GM10266 (cell line): ENCODE measurements at regions not wholly inside any gene's neighbourhood (a gene's known extent, or its start where the extent isn't known, plus 50 kb on each side); places are given as distances from the start of the nearest gene placed in this dataset.

Experiments
- DNase-seq: peaks from one replicate; pipeline ENCODE4 v3.0.0; 2012; ENCODE audit errors: extremely low spot score
- TF ChIP-seq, protein P1 (sequence below): IDR thresholded peaks from 2 replicates; pipeline ENCODE4 v1.5.1; 2012; ENCODE audit warnings: mild to moderate bottlenecking, low read depth; ENCODE audit not compliant: control insufficient read depth, insufficient read depth; ENCODE audit errors: missing control alignments

DNA sequence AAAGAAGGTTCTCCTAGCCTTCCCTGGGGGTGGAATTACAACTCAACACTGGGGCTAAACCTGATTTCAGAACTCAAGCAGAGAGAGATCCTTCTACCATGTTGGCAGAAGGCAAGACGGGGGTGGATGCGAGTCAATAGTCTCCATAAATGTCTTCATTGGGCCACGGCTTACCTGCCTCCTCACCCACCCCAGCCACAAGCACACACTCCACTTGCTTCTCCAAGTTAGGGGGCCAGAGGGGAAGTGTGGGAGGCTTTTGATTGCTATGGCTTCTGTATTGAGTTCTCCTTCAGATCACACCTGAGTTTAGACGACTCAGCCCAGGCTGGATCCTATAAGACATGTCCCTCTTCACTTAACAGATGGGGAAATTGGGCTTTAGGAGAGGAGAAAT, 178.9 kb downstream of the UACA start:
- no peak for DNase-seq

DNA sequence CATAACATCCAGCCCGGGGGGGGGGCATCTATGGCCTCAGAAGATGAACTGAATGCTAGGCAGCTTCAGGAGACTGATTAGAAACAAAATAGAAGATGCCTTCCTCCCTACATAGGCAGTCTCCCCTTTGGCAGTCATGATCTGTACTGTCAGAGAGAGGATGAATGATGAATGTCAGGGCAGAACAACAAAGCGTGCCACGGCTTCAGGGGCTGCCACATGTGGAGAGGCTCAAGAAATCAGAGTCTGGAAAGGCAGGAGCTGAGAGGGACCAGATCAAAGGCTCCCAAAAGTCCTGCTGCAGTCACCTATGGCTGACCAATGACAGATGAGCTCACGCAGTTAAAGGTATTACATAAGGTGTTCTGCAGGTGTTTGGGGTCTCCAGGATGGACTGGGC, 180.4 kb downstream of the UACA start:
- DNase-seq: no peak
- TF ChIP-seq, protein P1, sequence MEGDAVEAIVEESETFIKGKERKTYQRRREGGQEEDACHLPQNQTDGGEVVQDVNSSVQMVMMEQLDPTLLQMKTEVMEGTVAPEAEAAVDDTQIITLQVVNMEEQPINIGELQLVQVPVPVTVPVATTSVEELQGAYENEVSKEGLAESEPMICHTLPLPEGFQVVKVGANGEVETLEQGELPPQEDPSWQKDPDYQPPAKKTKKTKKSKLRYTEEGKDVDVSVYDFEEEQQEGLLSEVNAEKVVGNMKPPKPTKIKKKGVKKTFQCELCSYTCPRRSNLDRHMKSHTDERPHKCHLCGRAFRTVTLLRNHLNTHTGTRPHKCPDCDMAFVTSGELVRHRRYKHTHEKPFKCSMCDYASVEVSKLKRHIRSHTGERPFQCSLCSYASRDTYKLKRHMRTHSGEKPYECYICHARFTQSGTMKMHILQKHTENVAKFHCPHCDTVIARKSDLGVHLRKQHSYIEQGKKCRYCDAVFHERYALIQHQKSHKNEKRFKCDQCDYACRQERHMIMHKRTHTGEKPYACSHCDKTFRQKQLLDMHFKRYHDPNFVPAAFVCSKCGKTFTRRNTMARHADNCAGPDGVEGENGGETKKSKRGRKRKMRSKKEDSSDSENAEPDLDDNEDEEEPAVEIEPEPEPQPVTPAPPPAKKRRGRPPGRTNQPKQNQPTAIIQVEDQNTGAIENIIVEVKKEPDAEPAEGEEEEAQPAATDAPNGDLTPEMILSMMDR: no peak

More for the DNA sequence above, 178.9 kb downstream of the UACA start:
- TF ChIP-seq, protein P1: no peak

DNA sequence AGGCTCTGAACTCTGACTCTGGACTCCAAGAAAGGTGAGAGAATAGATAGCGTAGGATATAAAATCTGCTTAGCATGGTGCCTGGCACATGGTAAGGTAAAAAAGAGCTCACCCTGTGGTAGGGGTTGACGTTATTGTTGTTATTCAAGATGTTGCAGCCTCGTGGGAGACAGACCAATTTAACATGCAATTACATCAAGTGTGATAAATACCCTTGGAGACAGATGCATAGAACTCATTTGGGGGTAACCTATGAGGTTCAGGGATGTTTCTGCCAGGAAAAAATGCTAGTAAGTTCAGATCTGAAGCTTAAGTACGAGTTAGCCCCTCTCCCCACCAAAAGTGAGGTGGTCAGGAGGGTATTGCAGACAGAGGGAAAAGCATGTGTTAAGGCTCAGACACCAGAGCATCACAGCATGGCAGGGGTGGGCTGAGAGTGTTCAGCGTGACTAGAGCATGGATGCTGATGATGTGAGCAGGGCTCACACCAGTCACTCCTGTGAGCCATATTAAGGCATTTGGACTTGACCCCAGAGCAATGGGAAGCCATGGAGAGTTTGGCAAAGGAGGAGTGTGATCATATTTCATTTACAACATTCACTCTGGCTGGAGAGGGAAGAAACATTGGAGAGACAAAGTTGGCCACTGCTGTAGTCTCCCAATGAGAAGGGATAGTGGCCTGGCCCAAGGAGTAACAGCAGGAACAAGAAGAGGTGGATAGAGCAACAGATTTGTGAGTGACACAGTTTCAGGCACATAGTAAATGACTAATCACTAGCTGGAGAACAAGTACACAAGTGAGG, 181.0 kb downstream of the UACA start:
- TF ChIP-seq, protein P1: no peak
- no peak for DNase-seq

- TF ChIP-seq, protein P1: no peak
- no peak for DNase-seq
Observed at GRCh38 chr15:70580958-70581357, 182.4 kb downstream of the UACA start.

- TF ChIP-seq, protein P1: no peak
Observed at GRCh38 chr15:70580286-70580685, 183.1 kb downstream of the UACA start.

DNA sequence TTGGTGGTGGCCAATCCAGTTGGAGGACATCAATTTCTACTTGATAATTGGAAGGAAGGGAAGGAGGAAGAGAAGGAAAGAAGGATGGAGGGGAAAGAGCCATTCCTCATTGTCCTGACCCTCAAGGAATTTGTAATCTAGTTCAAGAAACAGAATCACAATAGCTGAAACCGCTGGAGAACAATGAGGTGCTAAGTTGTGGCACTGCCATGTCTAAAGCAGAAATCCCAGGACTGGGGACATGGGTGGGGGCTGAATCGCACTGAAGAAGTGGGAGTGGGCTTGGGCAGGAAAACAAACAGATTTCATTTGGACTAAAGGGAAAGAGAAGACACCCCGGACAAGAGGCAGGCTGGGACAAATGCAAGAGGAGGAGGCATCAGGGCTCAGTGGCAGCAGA, 183.6 kb downstream of the UACA start:
- TF ChIP-seq, protein P1: no peak

More at GRCh38 chr15:70580286-70580685, 183.1 kb downstream of the UACA start:
- no peak for DNase-seq

GRCh38 chr15:70578196-70578595, 185.2 kb downstream of the UACA start:
- DNase-seq: no peak
- TF ChIP-seq, protein P1: no peak

More for the DNA sequence above, 183.6 kb downstream of the UACA start:
- DNase-seq: no peak
